Heart left ventricle (tissue), 16 donors: ENCODE measurements at regions not wholly inside any gene's neighbourhood (a gene's known extent, or its start where the extent isn't known, plus 50 kb on each side); places are given as distances from the start of the nearest gene placed in this dataset.
A peak's percentile ranks its signal among the peaks of the same experiment; 100 is the strongest.

Source experiments
- ATAC-seq, 4 donors: fragments of 200-7000 bp; cut with Tn5 transposase; one replicate each; pipeline ENCODE4 v1.9.1; 2020 to 2022; ENCODE audit warnings: moderate library complexity in 4 of 4, mild to moderate bottlenecking in 3 of 4, moderate number of reproducible peaks in 1 of 4
- DNase-seq, 5 donors: peaks; one replicate each; pipeline ENCODE4 v3.0.0-alpha.2; 2020
- H3K27ac ChIP-seq, 12 donors: fragments of 200-600 bp; sonication (generic) in 4 of 12; one replicate each; pipeline versions ENCODE4 v1.5.0 to v1.8.0; 2016 to 2022; ENCODE audit warnings: mild to moderate bottlenecking in 2 of 12
- H3K27me3 ChIP-seq, 9 donors: fragments of 200-600 bp; sonication (generic) in 2 of 9; one replicate each; pipeline versions ENCODE4 v1.5.1 to v1.8.0; 2016 to 2022; ENCODE audit warnings: mild to moderate bottlenecking in 3 of 9
- H3K36me3 ChIP-seq, 9 donors: fragments of 200-600 bp; sonication (generic) in 2 of 9; one replicate each; pipeline versions ENCODE4 v1.5.0 to v1.8.0; 2018 to 2022; ENCODE audit warnings: mild to moderate bottlenecking in 2 of 9
- H3K4me1 ChIP-seq, 12 donors: fragments of 200-600 bp; sonication (generic) in 4 of 12; one replicate each; pipeline versions ENCODE4 v1.5.0 to v1.8.0; 2016 to 2022; ENCODE audit warnings: mild to moderate bottlenecking in 3 of 12
- H3K4me3 ChIP-seq, 12 donors: fragments of 200-600 bp; sonication (generic) in 4 of 12; one replicate each; pipeline versions ENCODE4 v1.5.0 to v1.8.0; 2017 to 2022; ENCODE audit warnings: mild to moderate bottlenecking in 9 of 12, moderate library complexity in 4 of 12
- H3K9me3 ChIP-seq, 12 donors: fragments of 200-600 bp; sonication (generic) in 4 of 12; one replicate each; pipeline versions ENCODE4 v1.5.0 to v1.8.0; 2016 to 2022; ENCODE audit warnings: mild to moderate bottlenecking in 1 of 12
- CTCF ChIP-seq, 12 donors: fragments of 200-600 bp; sonication (generic) in 4 of 12; IDR thresholded peaks; one replicate each; pipeline versions ENCODE4 v1.5.0 to v1.8.0; 2018 to 2022; ENCODE audit warnings: antibody characterized with exemption in 12 of 12, mild to moderate bottlenecking in 5 of 12
- POLR2A ChIP-seq, 2 donors: fragments of 450-650 bp; IDR thresholded peaks; one replicate each; pipeline ENCODE4 v1.6.1; 2017; ENCODE audit warnings: antibody characterized with exemption in 2 of 2, mild to moderate bottlenecking in 2 of 2, moderate library complexity in 2 of 2
- WGBS, 4 donors: extraction: QIAGEN DNeasy Blood & Tissue Kit in 2 of 4; methylation state at CpG; one replicate each; pipeline versions ENCODE4 v1.1.5 to v1.1.7; 2013 to 2018; 5-methylcytosine and 5-hydroxymethylcytosine counted together
- intact Hi-C, 10 donors: fragments of 100-400 bp; cut with DNase I; formaldehyde crosslinking; loops; one replicate each; pipeline versions ENCODE4 v1.11.1 to v1.14.2; 2022
- donor health status: ischemic (EF 13 %, LVEDD 7.1; RV severe dilation, severe dysfunction).
- donor health status: healthy with polysubstance abuse.
- donor health status: DM: no; HTN: yes; CAD: no.
- donor health status: DM: no; HTN: no; CAD: no.
- donor health status: ischemic (EF 25% LVEDD 6.9; RV normal size, moderate dysfunction).
- donor health status: ischemic (EF 25% LVEDD 5.7; RV mildly dilated, moderate dysfunction).
- donor health status: healthy.
- donor health status: DM: yes; HTN: yes; CAD: no.
- donor health status: ischemic (EF 35%, LVEDD 5.7; RV mildly dilated, moderate dysfunction).
- donor health status: nonischemic (EF 11% LVEDD 7.7; RV severe dilation, severe dysfunction).
- donor health status: DM: yes; HTN: yes; CAD: no.
- donor health status: PGD.
- donor health status: ischemic (EF 29% LVEDD 5.4; RV normal size, mild dysfunction).
- donor health status: nonischemic (EF 23%, LVEDD 6.1; RV moderate dilation, normal function).

GRCh38 chrY:8541306-8541705, 796.0 kb upstream of the TSPY4 start:
- intact Hi-C loops = loop anchor here in 1 of 10 donors (10.0 kb wide), 1 partner anchor 53 kb away; no protein-coding TSS in a partner anchor
- no peaks in the 10 kb centered on the region for H3K9me3 ChIP-seq
- H3K4me3 ChIP-seq = no peak overlapping the region
- WGBS, 4 donors = 65% methylated on average over 4 of the region's 4 CpGs; no CpG with 5 or more reads in 2 of the 4 donors
- no peak for DNase-seq
- no peak for ATAC-seq
- no peaks in the 10 kb centered on the region for H3K4me1 ChIP-seq
- H3K27ac ChIP-seq = no peak overlapping the region
- TF ChIP-seq POLR2A (IDR thresholded peaks at IDR 0.05) (no peak), CTCF (IDR thresholded peaks at IDR 0.05) (peak in 2 of 12 donors; percentile 7 to 9)
- no peaks in the 10 kb centered on the region for H3K36me3 ChIP-seq
- no peaks in the 10 kb centered on the region for H3K27me3 ChIP-seq

GRCh38 chrY:8544715-8545114, 792.5 kb upstream of the TSPY4 start:
- DNase-seq (no peak), ATAC-seq (no peak)
- Histone ChIP-seq H3K4me3 (no peak overlapping the region), H3K27me3 (no peaks in the 10 kb centered on the region), H3K27ac (no peak overlapping the region), H3K9me3 (no peaks in the 10 kb centered on the region), H3K36me3 (no peaks in the 10 kb centered on the region), H3K4me1 (no peaks in the 10 kb centered on the region)
- 32 to 34% methylated on average over 2 of the region's 2 CpGs; no CpG with 5 or more reads in 2 of the 4 donors for WGBS, 4 donors
- TF ChIP-seq CTCF (IDR thresholded peaks at IDR 0.05) (no peak), POLR2A (IDR thresholded peaks at IDR 0.05) (no peak)
- intact Hi-C loops = loop anchor here in 1 of 10 donors (10.0 kb wide), 1 partner anchor 50 kb away; no protein-coding TSS in a partner anchor

- TF ChIP-seq POLR2A (IDR thresholded peaks at IDR 0.05) (no peak), CTCF (IDR thresholded peaks at IDR 0.05) (no peak)
- ATAC-seq (no peak), DNase-seq (no peak)
- no peaks in the 10 kb centered on the region for H3K27me3 ChIP-seq
- H3K27ac ChIP-seq = no peak overlapping the region
- no peaks in the 10 kb centered on the region for H3K4me1 ChIP-seq
- no peak overlapping the region for H3K4me3 ChIP-seq
- intact Hi-C loops = loop anchor here in 1 of 10 donors (10.0 kb wide), 1 partner anchor 47 kb away; no protein-coding TSS in a partner anchor
- H3K9me3 ChIP-seq = no peaks in the 10 kb centered on the region
- H3K36me3 ChIP-seq = no peaks in the 10 kb centered on the region
Observed at GRCh38 chrY:8547931-8548330, 789.3 kb upstream of the TSPY4 start.

- 53 to 54% methylated on average over 2 of the region's 2 CpGs; no CpG with 5 or more reads in 2 of the 4 donors for WGBS, 4 donors
- Histone ChIP-seq H3K36me3 (no peaks in the 10 kb centered on the region), H3K27ac (no peak overlapping the region), H3K4me1 (no peaks in the 10 kb centered on the region), H3K9me3 (no peaks in the 10 kb centered on the region), H3K4me3 (no peak overlapping the region), H3K27me3 (no peaks in the 10 kb centered on the region)
- no peak for DNase-seq
- TF ChIP-seq CTCF (IDR thresholded peaks at IDR 0.05) (no peak), POLR2A (IDR thresholded peaks at IDR 0.05) (no peak)
- ATAC-seq = no peak
- intact Hi-C loops = no loop called here
Observed at GRCh38 chrY:8551323-8551722, 785.9 kb upstream of the TSPY4 start.
